Adrenal gland (tissue), 9 donors: ENCODE measurements at regions not wholly inside any gene's neighbourhood (a gene's known extent, or its start where the extent isn't known, plus 50 kb on each side); places are given as distances from the start of the nearest gene placed in this dataset.

Source experiments
- DNase-seq, 7 donors: peaks; one replicate each; pipeline ENCODE4 v3.0.0-alpha.2; 2019 to 2020
- H3K27ac ChIP-seq, 5 donors: fragments of 200-600 bp; sonication (generic) in 4 of 5; 1 replicate in 3 of 5; 2 replicates in 2 of 5; pipeline versions ENCODE4 v1.5.1 to v1.8.0; 2016 to 2020; ENCODE audit warnings: mild to moderate bottlenecking in 1 of 5
- H3K27me3 ChIP-seq: fragments of 200-600 bp; 2 replicates; pipeline ENCODE4 v1.8.0; 2021
- H3K36me3 ChIP-seq, 2 donors: fragments of 200-600 bp; replicated peaks in 1 of 2; 1 replicate in 1 of 2; 2 replicates in 1 of 2; pipeline versions ENCODE4 v1.5.1 to v1.8.0; 2018 to 2022
- H3K4me1 ChIP-seq, 2 donors: fragments of 200-600 bp; replicated peaks in 1 of 2; 1 replicate in 1 of 2; 2 replicates in 1 of 2; pipeline versions ENCODE4 v1.5.1 to v1.8.0; 2018 to 2021
- H3K4me3 ChIP-seq, 4 donors: fragments of 200-600 bp; sonication (generic) in 3 of 4; one replicate each; pipeline ENCODE4 v1.5.1; 2016 to 2018
- H3K9me3 ChIP-seq, 3 donors: fragments of 200-600 bp; sonication (generic) in 1 of 3; replicated peaks in 1 of 3; 1 replicate in 2 of 3; 2 replicates in 1 of 3; pipeline versions ENCODE4 v1.5.1 to v1.8.0; 2016 to 2021
- POLR2A ChIP-seq, 2 donors: fragments of 450-650 bp; IDR thresholded peaks; one replicate each; pipeline ENCODE4 v1.6.1; 2017; ENCODE audit warnings: antibody characterized with exemption in 2 of 2, mild to moderate bottlenecking in 2 of 2, moderate library complexity in 1 of 2
- WGBS, 4 donors: extraction: QIAGEN DNeasy Blood & Tissue Kit in 2 of 4; methylation state at CpG; one replicate each; pipeline versions ENCODE4 v1.1.5 to v1.1.7; 2013 to 2017; 5-methylcytosine and 5-hydroxymethylcytosine counted together
- intact Hi-C, 2 donors: fragments of 100-400 bp; cut with DNase I; formaldehyde crosslinking; loops; one replicate each; pipeline versions ENCODE4 v1.14.1 to v1.15.0; 2022 to 2023
- TF ChIP-seq, protein P1 (sequence below), 6 experiments: fragments of 450-650 bp in 4 of 6; fragments of 200-600 bp in 2 of 6; sonication (generic) in 1 of 6; IDR thresholded peaks; 1 replicate in 5 of 6; 2 replicates in 1 of 6; pipeline versions ENCODE4 v1.5.1 to v1.8.0; 2016 to 2021; ENCODE audit warnings: antibody characterized with exemption in 6 of 6, mild to moderate bottlenecking in 2 of 6, moderate library complexity in 1 of 6
- donor health status: healthy with polysubstance abuse.
- donor health status: Bipolar disorder and iron deficiency.
- donor health status: DM: yes; HTN: yes; CAD: no.
- donor health status: DM: no; HTN: no; CAD: no.
- donor health status: DM: no; HTN: no; CAD: no.

DNA sequence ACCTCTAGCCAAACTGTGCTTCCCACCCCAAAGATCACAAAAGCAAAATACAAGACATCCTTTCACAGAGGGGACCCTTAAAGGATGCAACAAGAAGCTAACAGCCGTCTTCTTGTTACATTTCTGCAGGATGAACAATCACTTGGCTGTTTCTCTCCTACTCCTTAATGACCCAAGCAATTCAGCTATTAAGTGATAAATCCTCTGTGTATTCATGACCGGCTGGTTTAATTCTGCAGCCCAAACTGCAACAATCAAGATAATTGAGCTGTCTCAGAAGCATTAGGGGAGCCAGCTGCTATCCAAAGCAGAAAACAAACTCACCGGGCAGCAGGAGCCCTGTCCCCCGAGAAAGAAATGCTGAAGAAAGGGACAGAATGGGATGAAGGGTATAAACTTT is 85.9 kb upstream of the ACSL4 start:
- TF ChIP-seq, protein P1, sequence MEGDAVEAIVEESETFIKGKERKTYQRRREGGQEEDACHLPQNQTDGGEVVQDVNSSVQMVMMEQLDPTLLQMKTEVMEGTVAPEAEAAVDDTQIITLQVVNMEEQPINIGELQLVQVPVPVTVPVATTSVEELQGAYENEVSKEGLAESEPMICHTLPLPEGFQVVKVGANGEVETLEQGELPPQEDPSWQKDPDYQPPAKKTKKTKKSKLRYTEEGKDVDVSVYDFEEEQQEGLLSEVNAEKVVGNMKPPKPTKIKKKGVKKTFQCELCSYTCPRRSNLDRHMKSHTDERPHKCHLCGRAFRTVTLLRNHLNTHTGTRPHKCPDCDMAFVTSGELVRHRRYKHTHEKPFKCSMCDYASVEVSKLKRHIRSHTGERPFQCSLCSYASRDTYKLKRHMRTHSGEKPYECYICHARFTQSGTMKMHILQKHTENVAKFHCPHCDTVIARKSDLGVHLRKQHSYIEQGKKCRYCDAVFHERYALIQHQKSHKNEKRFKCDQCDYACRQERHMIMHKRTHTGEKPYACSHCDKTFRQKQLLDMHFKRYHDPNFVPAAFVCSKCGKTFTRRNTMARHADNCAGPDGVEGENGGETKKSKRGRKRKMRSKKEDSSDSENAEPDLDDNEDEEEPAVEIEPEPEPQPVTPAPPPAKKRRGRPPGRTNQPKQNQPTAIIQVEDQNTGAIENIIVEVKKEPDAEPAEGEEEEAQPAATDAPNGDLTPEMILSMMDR (IDR thresholded peaks at IDR 0.05): no peak
- no peak for TF ChIP-seq POLR2A (IDR thresholded peaks at IDR 0.05)
- no peaks in the 10 kb centered on the region for H3K9me3 ChIP-seq
- H3K36me3 ChIP-seq: no peaks in the 10 kb centered on the region
- H3K4me3 ChIP-seq: no peak overlapping the region
- DNase-seq: no peak
- no peaks in the 10 kb centered on the region for H3K27me3 ChIP-seq
- intact Hi-C loops: no loop called here
- WGBS, 4 donors: 56 to 72% (median 66%) methylated on average over 3 to 4 of the region's 4 CpGs
- H3K27ac ChIP-seq: no peak overlapping the region
- H3K4me1 ChIP-seq: no peaks in the 10 kb centered on the region

DNA sequence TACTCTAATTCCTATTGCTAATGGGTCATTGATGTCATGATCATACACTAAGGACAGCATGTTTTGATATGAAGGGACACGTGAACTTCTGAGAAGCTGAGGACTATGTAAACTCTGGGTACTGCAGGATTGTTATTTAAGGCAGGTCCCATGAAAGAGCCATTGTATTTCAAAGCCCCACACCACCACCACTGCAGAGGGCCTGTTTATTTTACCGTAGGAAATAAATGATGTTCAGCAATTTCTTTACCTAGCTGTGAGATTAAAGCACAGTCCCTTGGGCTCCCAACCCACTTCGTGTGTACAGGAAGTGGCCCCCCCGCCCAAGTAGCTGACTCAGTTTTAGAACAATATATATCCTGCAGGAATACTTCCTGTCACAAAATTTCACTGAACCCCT is 89.8 kb upstream of the ACSL4 start:
- no peak overlapping the region for H3K27ac ChIP-seq
- H3K4me3 ChIP-seq: no peak overlapping the region
- TF ChIP-seq, protein P1 (IDR thresholded peaks at IDR 0.05): no peak
- TF ChIP-seq POLR2A (IDR thresholded peaks at IDR 0.05): no peak
- WGBS, 4 donors: 41 to 61% (median 51%) methylated on average over 4 of the region's 4 CpGs
- intact Hi-C loops: no loop called here
- H3K27me3 ChIP-seq: peaks cover 4% of the 10 kb centered on the region
- no peak for DNase-seq
- no peaks in the 10 kb centered on the region for H3K9me3 ChIP-seq
- no peaks in the 10 kb centered on the region for H3K4me1 ChIP-seq
- H3K36me3 ChIP-seq: no peaks in the 10 kb centered on the region

DNA sequence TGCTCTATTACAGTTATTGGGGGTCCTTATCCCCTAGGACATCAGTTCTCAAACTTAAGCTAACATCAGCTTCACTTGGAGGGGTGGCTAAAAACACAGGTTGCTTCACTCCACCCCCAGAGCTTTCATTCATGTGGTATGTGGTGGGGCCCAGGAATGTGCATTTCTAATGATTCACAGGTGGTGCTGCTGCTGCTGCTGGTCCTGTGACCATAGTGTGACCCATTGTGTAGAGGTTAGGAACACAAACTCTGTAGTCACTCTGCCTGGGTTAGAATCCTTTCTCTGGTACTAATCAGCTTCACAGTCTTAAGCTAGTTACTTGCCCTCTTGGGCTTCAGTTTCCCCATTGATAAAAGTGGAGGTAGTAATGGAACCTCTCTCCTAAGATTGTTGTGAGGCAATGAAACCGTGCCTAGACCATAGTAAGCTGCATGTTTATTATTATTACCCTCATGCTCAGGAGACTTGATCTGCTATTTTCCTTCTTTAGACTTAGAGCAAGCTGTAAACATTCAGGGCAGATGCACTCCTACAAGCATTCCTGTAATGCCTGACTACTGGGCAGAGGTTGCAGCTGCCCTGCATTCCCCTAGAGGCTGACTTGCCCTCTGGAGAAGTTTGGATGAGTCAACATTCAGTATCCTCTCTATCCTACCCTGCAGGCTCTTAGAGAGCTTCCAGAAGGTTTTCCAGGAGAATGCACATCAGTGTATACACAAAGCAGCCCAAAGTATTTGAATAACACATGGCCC is 94.1 kb upstream of the ACSL4 start:
- Histone ChIP-seq H3K36me3 (no peaks in the 10 kb centered on the region), H3K4me1 (peaks cover 0 to 6% of the 10 kb centered on the region in 2 donors), H3K27me3 (peaks cover 4% of the 10 kb centered on the region), H3K27ac (no peak overlapping the region), H3K9me3 (no peaks in the 10 kb centered on the region), H3K4me3 (no peak overlapping the region)
- peak in 4 of 7 donors; percentile 19 to 35 (median 26) for DNase-seq
- intact Hi-C loops: no loop called here
- no peak for TF ChIP-seq POLR2A (IDR thresholded peaks at IDR 0.05)
- TF ChIP-seq, protein P1 (IDR thresholded peaks at IDR 0.05): no peak
- WGBS, 4 donors: 43 to 100% (median 72%) methylated on average over 1 of the region's 1 CpG

DNA sequence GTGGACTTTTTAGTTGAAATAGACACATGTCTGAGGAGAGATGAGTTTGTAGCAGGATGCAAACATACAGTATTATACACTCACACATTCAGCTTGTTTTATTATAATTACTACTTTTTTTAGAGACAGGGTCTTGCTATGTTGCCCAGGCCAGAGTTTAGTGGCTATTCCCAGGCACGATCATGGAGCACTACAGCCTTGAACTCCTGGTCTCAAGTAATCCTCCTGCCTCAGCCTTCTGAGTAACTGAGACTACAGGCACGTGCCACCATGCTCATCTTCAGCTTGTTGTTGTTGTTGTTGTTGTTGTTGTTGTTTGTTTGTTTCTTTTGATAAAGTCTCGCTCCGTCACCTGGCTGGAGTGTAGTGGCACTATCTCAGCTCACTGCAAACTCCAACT is 94.7 kb upstream of the ACSL4 start:
- Histone ChIP-seq H3K36me3 (no peaks in the 10 kb centered on the region), H3K4me1 (peaks cover 0 to 6% of the 10 kb centered on the region in 2 donors), H3K27ac (no peak overlapping the region), H3K9me3 (no peaks in the 10 kb centered on the region), H3K4me3 (no peak overlapping the region), H3K27me3 (peaks cover 4% of the 10 kb centered on the region)
- no peak for TF ChIP-seq POLR2A (IDR thresholded peaks at IDR 0.05)
- TF ChIP-seq, protein P1 (IDR thresholded peaks at IDR 0.05): no peak
- DNase-seq: no peak
- intact Hi-C loops: no loop called here
- 80 to 95% (median 91%) methylated on average over 4 of the region's 4 CpGs for WGBS, 4 donors
